PC-9 (cell line): ENCODE measurements at regions not wholly inside any gene's neighbourhood (a gene's known extent, or its start where the extent isn't known, plus 50 kb on each side); places are given as distances from the start of the nearest gene placed in this dataset.

ENCODE experiments used
- BruUV-seq: library from RNA; stranded (reverse); fragments of 400-500 nt; replicated peaks from 2 replicates; lab custom pipeline; 2021; lab: Mats Ljungman, UMichigan
- CTCF ChIA-PET: fragments of 300-600 bp; sonication (Branson Sonifier 250); formaldehyde crosslinking; loops from one replicate; lab custom pipeline; 2022; ENCODE audit warnings: antibody characterized with exemption; lab: Charles Lee
- POLR2A ChIA-PET: fragments of 300-600 bp; sonication (Branson Sonifier 250); formaldehyde crosslinking; loops from one replicate; lab custom pipeline; 2022; ENCODE audit warnings: antibody characterized with exemption; ENCODE audit not compliant: unreplicated experiment; lab: Charles Lee
- DNase-seq, 2 experiments: peaks; one replicate each; pipeline versions ENCODE4 v3.0.0 to v3.0.0-alpha.2; 2015 to 2022; ENCODE audit warnings: mixed read lengths in 1 of 2
- H2AFZ ChIP-seq: fragments of 200-600 bp; sonication (generic); 2 replicates; pipeline ENCODE4 v1.8.1; 2017; ENCODE audit warnings: antibody characterized with exemption
- H3F3A ChIP-seq: fragments of 200-600 bp; sonication (generic); 2 replicates; pipeline ENCODE4 v1.8.1; 2017; ENCODE audit warnings: antibody characterized with exemption, mild to moderate bottlenecking, low read depth; ENCODE audit not compliant: insufficient read depth
- H3K27ac ChIP-seq: fragments of 200-600 bp; sonication (generic); 2 replicates; pipeline ENCODE4 v1.6.1; 2016; ENCODE audit warnings: mixed run types
- H3K27me3 ChIP-seq: fragments of 200-600 bp; sonication (generic); 2 replicates; pipeline ENCODE4 v1.6.1; 2016; ENCODE audit warnings: low read depth, mixed run types; ENCODE audit not compliant: insufficient read depth
- H3K36me3 ChIP-seq: fragments of 200-600 bp; sonication (generic); 2 replicates; pipeline ENCODE4 v1.6.1; 2016; ENCODE audit warnings: low read depth, mixed run types
- H3K4me1 ChIP-seq: fragments of 200-600 bp; sonication (generic); replicated peaks from 2 replicates; pipeline ENCODE4 v1.6.1; 2016; ENCODE audit warnings: mixed run types; ENCODE audit not compliant: insufficient read depth
- H3K4me2 ChIP-seq: fragments of 200-600 bp; sonication (generic); 2 replicates; pipeline ENCODE4 v1.6.1; 2017; ENCODE audit warnings: mixed run types
- H3K4me3 ChIP-seq: fragments of 200-600 bp; sonication (generic); 2 replicates; pipeline ENCODE4 v1.6.1; 2016; ENCODE audit warnings: mixed run types
- H3K79me2 ChIP-seq: fragments of 200-600 bp; sonication (generic); 2 replicates; pipeline ENCODE4 v1.6.1; 2017; ENCODE audit warnings: low read depth, mixed run types
- H3K9me2 ChIP-seq: fragments of 200-600 bp; sonication (generic); 2 replicates; pipeline ENCODE4 v1.8.1; 2017; ENCODE audit warnings: mild to moderate bottlenecking; ENCODE audit not compliant: insufficient read depth
- H3K9me3 ChIP-seq: fragments of 200-600 bp; sonication (generic); 2 replicates; pipeline ENCODE4 v1.8.1; 2016; ENCODE audit warnings: low read depth; ENCODE audit not compliant: insufficient read depth
- H4K20me1 ChIP-seq: fragments of 200-600 bp; sonication (generic); 2 replicates; pipeline ENCODE4 v1.8.1; 2017; ENCODE audit not compliant: insufficient read depth
- CTCF ChIP-seq: fragments of 200-600 bp; sonication (generic); conservative IDR thresholded peaks from 2 replicates; pipeline ENCODE4 v1.6.1; 2017; ENCODE audit warnings: mixed run types, antibody characterized with exemption, mild to moderate bottlenecking, moderate library complexity
- EZH2 ChIP-seq: fragments of 200-600 bp; sonication (generic); IDR thresholded peaks from 2 replicates; pipeline ENCODE4 v1.8.0; 2017; ENCODE audit warnings: antibody characterized with exemption, low read depth
- intact Hi-C: fragments of 100-400 bp; cut with micrococcal nuclease; formaldehyde crosslinking; loops from one replicate; pipeline ENCODE4 v1.10.0; 2022; ENCODE audit not compliant: unreplicated experiment

GRCh38 chr10:28411136-28411460 lies 108.2 kb upstream of the MPP7 start:
- DNase-seq, result no peak
- TF ChIP-seq EZH2 (no peak), CTCF (no peak)
- Histone ChIP-seq H4K20me1 (no peaks in the 10 kb centered on the region), H3K27me3 (peaks cover 15% of the 10 kb centered on the region; the same call in 1 of the 2 replicates), H3K36me3 (no peaks in the 10 kb centered on the region), H3K79me2 (no peaks in the 10 kb centered on the region), H3F3A (no peaks in the 10 kb centered on the region), H3K4me3 (no peak overlapping the region), H3K4me2 (no peak overlapping the region), H3K9me3 (no peaks in the 10 kb centered on the region), H3K4me1 (no peaks in the 10 kb centered on the region), H3K9me2 (no peaks in the 10 kb centered on the region), H3K27ac (no peak overlapping the region), H2AFZ (no peak overlapping the region)
- POLR2A ChIA-PET, result no interaction called here
- intact Hi-C loops, result no loop called here
- no TSS peak for BruUV-seq
- CTCF ChIA-PET, result no interaction called here

- BruUV-seq, result no TSS peak
- no peaks in the 10 kb centered on the region for H3K9me2 ChIP-seq
- no peak for DNase-seq
- no peaks in the 10 kb centered on the region for H3F3A ChIP-seq
- H4K20me1 ChIP-seq, result no peaks in the 10 kb centered on the region
- no peaks in the 10 kb centered on the region for H3K4me1 ChIP-seq
- no peak overlapping the region for H3K4me3 ChIP-seq
- H3K27ac ChIP-seq, result no peak overlapping the region
- ChIA-PET CTCF (no interaction called here), POLR2A (no interaction called here)
- H3K27me3 ChIP-seq, result peaks cover 15% of the 10 kb centered on the region; the same call in 1 of the 2 replicates
- no peak overlapping the region for H2AFZ ChIP-seq
- intact Hi-C loops, result no loop called here
- TF ChIP-seq CTCF, result no peak
- no peak for TF ChIP-seq EZH2
- no peak overlapping the region for H3K4me2 ChIP-seq
- no peaks in the 10 kb centered on the region for H3K9me3 ChIP-seq
- no peaks in the 10 kb centered on the region for H3K36me3 ChIP-seq
- no peaks in the 10 kb centered on the region for H3K79me2 ChIP-seq
Measured at GRCh38 chr10:28411648-28412047, 108.8 kb upstream of the MPP7 start.

- H3K4me1 ChIP-seq, result no peaks in the 10 kb centered on the region
- no peak overlapping the region for H3K27ac ChIP-seq
- H4K20me1 ChIP-seq, result no peaks in the 10 kb centered on the region
- no peaks in the 10 kb centered on the region for H3K36me3 ChIP-seq
- no peaks in the 10 kb centered on the region for H3K79me2 ChIP-seq
- H3K4me3 ChIP-seq, result no peak overlapping the region
- no peak for DNase-seq
- H3F3A ChIP-seq, result no peaks in the 10 kb centered on the region
- TF ChIP-seq CTCF, result no peak
- H3K27me3 ChIP-seq, result 0 out of 2 replicates have a peak, but pooled peaks cover 17% of the 10 kb centered on the region
- H2AFZ ChIP-seq, result no peak overlapping the region
- ChIA-PET POLR2A (no interaction called here), CTCF (no interaction called here)
- no TSS peak for BruUV-seq
- no peaks in the 10 kb centered on the region for H3K9me3 ChIP-seq
- intact Hi-C loops, result no loop called here
- H3K4me2 ChIP-seq, result no peak overlapping the region
- H3K9me2 ChIP-seq, result no peaks in the 10 kb centered on the region
Measured at GRCh38 chr10:28418069-28418468, 114.8 kb upstream of the WAC start.
